Neural progenitor cell (in vitro differentiated cells): ENCODE measurements at regions not wholly inside any gene's neighbourhood (a gene's known extent, or its start where the extent isn't known, plus 50 kb on each side); places are given as distances from the start of the nearest gene placed in this dataset.

ENCODE experiments used
- EZH2phosphoT487 ChIP-seq: fragments of 200-600 bp; sonication (generic); IDR thresholded peaks from 2 replicates; pipeline ENCODE4 v1.6.1; 2017; ENCODE audit warnings: antibody characterized with exemption
- TF ChIP-seq, protein P1 (sequence below): fragments of 200-600 bp; sonication (generic); IDR thresholded peaks from 2 replicates; pipeline ENCODE4 v1.5.1; 2017; ENCODE audit warnings: antibody characterized with exemption, mild to moderate bottlenecking

DNA sequence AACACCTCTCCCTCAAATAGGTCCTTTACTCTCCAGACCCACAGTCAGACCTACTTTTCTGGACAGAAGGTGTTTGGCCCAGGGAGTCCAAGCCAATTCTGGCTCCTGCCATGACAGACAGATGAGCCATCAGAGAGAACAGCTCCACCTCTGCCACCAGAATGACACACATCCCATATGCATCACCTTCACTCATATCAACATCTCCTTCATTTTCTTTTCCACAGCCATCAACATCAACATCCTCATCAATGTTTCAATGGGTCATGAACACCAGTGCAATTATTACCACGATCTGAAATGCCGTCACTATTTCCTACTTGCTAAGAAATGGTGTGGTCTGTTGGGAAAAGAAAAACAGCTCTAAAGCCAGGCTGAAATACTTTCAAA lies 67.9 kb downstream of the CCDC71L start:
- TF ChIP-seq, protein P1, sequence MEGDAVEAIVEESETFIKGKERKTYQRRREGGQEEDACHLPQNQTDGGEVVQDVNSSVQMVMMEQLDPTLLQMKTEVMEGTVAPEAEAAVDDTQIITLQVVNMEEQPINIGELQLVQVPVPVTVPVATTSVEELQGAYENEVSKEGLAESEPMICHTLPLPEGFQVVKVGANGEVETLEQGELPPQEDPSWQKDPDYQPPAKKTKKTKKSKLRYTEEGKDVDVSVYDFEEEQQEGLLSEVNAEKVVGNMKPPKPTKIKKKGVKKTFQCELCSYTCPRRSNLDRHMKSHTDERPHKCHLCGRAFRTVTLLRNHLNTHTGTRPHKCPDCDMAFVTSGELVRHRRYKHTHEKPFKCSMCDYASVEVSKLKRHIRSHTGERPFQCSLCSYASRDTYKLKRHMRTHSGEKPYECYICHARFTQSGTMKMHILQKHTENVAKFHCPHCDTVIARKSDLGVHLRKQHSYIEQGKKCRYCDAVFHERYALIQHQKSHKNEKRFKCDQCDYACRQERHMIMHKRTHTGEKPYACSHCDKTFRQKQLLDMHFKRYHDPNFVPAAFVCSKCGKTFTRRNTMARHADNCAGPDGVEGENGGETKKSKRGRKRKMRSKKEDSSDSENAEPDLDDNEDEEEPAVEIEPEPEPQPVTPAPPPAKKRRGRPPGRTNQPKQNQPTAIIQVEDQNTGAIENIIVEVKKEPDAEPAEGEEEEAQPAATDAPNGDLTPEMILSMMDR: no peak
- TF ChIP-seq EZH2phosphoT487: no peak
